ENCODE measurements at regions not wholly inside any gene's neighbourhood (a gene's known extent, or its start where the extent isn't known, plus 50 kb on each side); places are given as distances from the start of the nearest gene placed in this dataset.

GRCh38 chr2:234592541-234592940 lies 95.7 kb upstream of the ARL4C start:
- ChIA-PET POLR2A (no interaction called here), CTCF (no interaction called here)
- Mint-ChIP-seq H3K27ac (no peak overlapping the region), H3K9me3 (peaks cover 14% of the 10 kb centered on the region), H3K4me1 (peaks cover 36% of the 10 kb centered on the region), H3K27me3 (ENCODE audit: low read depth) (peaks cover 21% of the 10 kb centered on the region), H3K36me3 (peaks cover 5% of the 10 kb centered on the region; the same call in 1 of the 2 replicates), H3K4me3 (no peak overlapping the region)
- DNase-seq (ENCODE audit: low spot score): no peak
- no peak for ATAC-seq
- no peak for TF ChIP-seq RELA (CRISPR knock-in tag; IDR thresholded peaks at IDR 0.05; ENCODE audit: borderline replicate concordance)

GRCh38 chr2:234590076-234590475 lies 93.2 kb upstream of the ARL4C start:
- no peak for ATAC-seq
- H3K4me1 Mint-ChIP-seq: peaks cover 18% of the 10 kb centered on the region
- DNase-seq (ENCODE audit: low spot score): no peak
- ChIA-PET CTCF (interaction anchor here (1.3 to 1.8 kb wide), 2 partner anchors 13 to 21 kb away, joined by 4 to 5 read pairs; no protein-coding TSS in a partner anchor), POLR2A (no interaction called here)
- TF ChIP-seq JAZF1 (CRISPR knock-in tag; IDR thresholded peaks at IDR 0.05) (no peak), E2F5 (CRISPR knock-in tag; IDR thresholded peaks at IDR 0.05) (no peak), HMGA2 (CRISPR knock-in tag; IDR thresholded peaks at IDR 0.05) (no peak), ELF4 (CRISPR knock-in tag; IDR thresholded peaks at IDR 0.05; ENCODE audit: low read depth) (no peak), RELA (CRISPR knock-in tag; IDR thresholded peaks at IDR 0.05; ENCODE audit: borderline replicate concordance) (no peak), ESRRA (CRISPR knock-in tag; IDR thresholded peaks at IDR 0.05; ENCODE audit: borderline replicate concordance) (no peak), SP1 (CRISPR knock-in tag; conservative IDR thresholded peaks at IDR 0.05) (no peak), FOXP1 (CRISPR knock-in tag; IDR thresholded peaks at IDR 0.05; ENCODE audit: borderline replicate concordance) (no peak), ERG (CRISPR knock-in tag; IDR thresholded peaks at IDR 0.05) (no peak), ZBTB43 (CRISPR knock-in tag; IDR thresholded peaks at IDR 0.05) (no peak), EMX1 (CRISPR knock-in tag; IDR thresholded peaks at IDR 0.05) (no peak), ETV6 (CRISPR knock-in tag; IDR thresholded peaks at IDR 0.05) (no peak), ZNF138 (CRISPR knock-in tag; conservative IDR thresholded peaks at IDR 0.05) (no peak), STAT6 (CRISPR knock-in tag; conservative IDR thresholded peaks at IDR 0.05; ENCODE audit: low read depth) (no peak), FOXK1 (CRISPR knock-in tag; IDR thresholded peaks at IDR 0.05) (no peak), SOX15 (CRISPR knock-in tag; IDR thresholded peaks at IDR 0.05) (no peak)
- TF ChIP-seq, protein P1, sequence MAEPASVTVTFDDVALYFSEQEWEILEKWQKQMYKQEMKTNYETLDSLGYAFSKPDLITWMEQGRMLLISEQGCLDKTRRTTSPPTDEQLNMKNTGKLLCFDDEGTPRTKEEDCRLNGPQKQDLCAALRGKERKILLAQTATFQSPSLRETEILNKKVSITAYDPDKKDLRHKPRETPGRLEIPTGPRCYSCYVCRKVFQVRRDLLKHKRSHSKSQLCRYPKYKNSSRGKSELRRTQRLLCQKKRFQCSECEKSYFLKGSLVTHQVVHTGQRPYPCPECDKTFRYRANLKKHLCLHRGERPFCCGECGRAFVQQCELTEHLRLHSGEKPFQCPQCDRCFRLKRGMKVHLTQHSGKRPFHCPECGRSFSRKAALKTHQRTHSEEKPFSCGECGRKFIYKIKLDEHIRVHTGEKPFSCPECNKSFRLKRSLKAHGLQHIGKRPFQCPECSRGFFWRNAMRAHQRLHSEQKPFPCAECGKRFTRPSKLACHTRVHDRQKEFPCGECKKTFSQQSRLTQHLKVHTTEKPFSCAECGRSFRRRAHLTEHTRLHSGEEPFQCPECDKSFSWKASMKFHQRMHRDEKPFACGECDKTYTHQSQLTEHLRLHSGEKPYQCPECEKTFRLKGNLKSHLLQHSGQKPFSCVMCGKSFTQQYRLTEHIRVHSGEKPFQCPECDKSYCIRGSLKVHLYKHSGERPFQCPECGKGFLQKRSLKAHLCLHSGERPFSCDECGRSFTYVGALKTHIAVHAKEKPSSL (CRISPR knock-in tag; conservative IDR thresholded peaks at IDR 0.05): no peak
- peaks cover 5% of the 10 kb centered on the region; the same call in 1 of the 2 replicates for H3K36me3 Mint-ChIP-seq
- no peak overlapping the region for H3K4me3 Mint-ChIP-seq
- peaks cover 11% of the 10 kb centered on the region for H3K9me3 Mint-ChIP-seq
- peaks cover 18% of the 10 kb centered on the region for H3K27me3 Mint-ChIP-seq (ENCODE audit: low read depth)
- H3K27ac Mint-ChIP-seq: no peak overlapping the region

All from WTC11 (cell line).